HL-60 (cell line): ENCODE measurements at regions not wholly inside any gene's neighbourhood (a gene's known extent, or its start where the extent isn't known, plus 50 kb on each side); places are given as distances from the start of the nearest gene placed in this dataset.

Experiments used
- DNase-seq, 2 experiments: peaks; one replicate each; pipeline ENCODE4 v3.0.0-alpha.2; 2010 to 2020; ENCODE audit warnings: low read depth in 1 of 2, low spot score in 1 of 2
- H3K27ac ChIP-seq: fragments of 250-450 bp; sonication (Bioruptor Pico); replicated peaks from 2 replicates; pipeline ENCODE4 v1.5.1; 2020; ENCODE audit warnings: mild to moderate bottlenecking, moderate library complexity
- H3K27me3 ChIP-seq: fragments of 250-450 bp; sonication (Bioruptor Pico); 2 replicates; pipeline ENCODE4 v1.5.1; 2021; ENCODE audit warnings: mild to moderate bottlenecking, moderate library complexity; ENCODE audit not compliant: insufficient read depth, poor library complexity, severe bottlenecking
- H3K4me3 ChIP-seq: replicated peaks from 2 replicates; pipeline ENCODE4 v1.5.1; 2011; ENCODE audit warnings: mild to moderate bottlenecking, control low read depth, low read length; ENCODE audit not compliant: insufficient read depth
- CTCF ChIP-seq: IDR thresholded peaks from one replicate; pipeline ENCODE4 v1.5.1; 2011; ENCODE audit warnings: low read length, control low read depth, inconsistent platforms; ENCODE audit not compliant: insufficient read depth
- GABPA ChIP-seq: IDR thresholded peaks from 2 replicates; pipeline ENCODE4 v1.6.1; 2012; ENCODE audit warnings: low read depth
- POLR2AphosphoS5 ChIP-seq: IDR thresholded peaks from 2 replicates; pipeline ENCODE4 v1.6.1; 2012; ENCODE audit warnings: low read depth
- REST ChIP-seq: IDR thresholded peaks from 2 replicates; pipeline ENCODE4 v1.6.1; 2012; ENCODE audit warnings: low read depth; ENCODE audit not compliant: insufficient replicate concordance
- SPI1 ChIP-seq: IDR thresholded peaks from 2 replicates; pipeline ENCODE4 v1.6.1; 2012; ENCODE audit warnings: low read depth, mild to moderate bottlenecking, borderline replicate concordance

GRCh38 chr11:92550871-92551270 is 326.3 kb downstream of the FAT3 start:
- Histone ChIP-seq H3K27me3 (no peaks in the 10 kb centered on the region), H3K4me3 (no peak overlapping the region), H3K27ac (no peak overlapping the region)
- no peak for TF ChIP-seq CTCF
- no peak for TF ChIP-seq REST
- no peak for TF ChIP-seq GABPA
- TF ChIP-seq POLR2AphosphoS5, result no peak
- TF ChIP-seq SPI1, result no peak
- no peak for DNase-seq

GRCh38 chr11:92552942-92553341 is 328.3 kb downstream of the FAT3 start:
- DNase-seq, result no peak
- Histone ChIP-seq H3K4me3 (no peak overlapping the region), H3K27me3 (no peaks in the 10 kb centered on the region), H3K27ac (no peak overlapping the region)
- no peak for TF ChIP-seq GABPA
- TF ChIP-seq SPI1, result no peak
- TF ChIP-seq POLR2AphosphoS5, result no peak
- no peak for TF ChIP-seq REST
- TF ChIP-seq CTCF, result no peak

GRCh38 chr11:92554688-92555087 is 330.1 kb downstream of the FAT3 start:
- TF ChIP-seq CTCF, result no peak
- TF ChIP-seq POLR2AphosphoS5, result no peak
- no peak for TF ChIP-seq REST
- no peak for DNase-seq
- no peak overlapping the region for H3K4me3 ChIP-seq
- H3K27me3 ChIP-seq, result no peaks in the 10 kb centered on the region
- no peak overlapping the region for H3K27ac ChIP-seq
